ENCODE measurements at regions not wholly inside any gene's neighbourhood (a gene's known extent, or its start where the extent isn't known, plus 50 kb on each side); places are given as distances from the start of the nearest gene placed in this dataset.
"Not testable (repeated sequence)": the region's sequence is repeated elsewhere in the genome, so short reads cannot be mapped to it uniquely, and the experiment has no call there.

DNA sequence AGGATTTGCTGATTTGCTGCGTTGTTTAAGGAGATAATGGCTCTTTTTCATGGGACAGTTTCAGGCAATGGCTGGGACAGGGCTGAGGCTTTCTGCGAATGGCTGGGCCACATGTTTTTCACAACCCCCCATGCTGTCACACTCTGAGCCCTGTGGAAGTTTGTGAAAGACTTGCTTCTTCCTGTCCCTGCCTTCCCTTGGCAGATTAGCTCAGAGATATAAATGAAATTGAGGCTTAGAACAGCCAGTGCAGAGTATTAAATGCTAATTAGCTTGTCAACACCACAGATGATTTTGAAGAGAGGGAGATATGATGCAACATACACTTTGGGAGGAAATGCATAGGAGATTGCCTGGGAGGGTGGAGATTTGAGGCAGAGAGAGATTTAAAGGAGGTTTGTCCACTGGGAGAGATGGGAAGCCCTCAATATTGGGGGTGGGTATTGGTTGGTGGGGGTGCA is 232.0 kb downstream of the SH2D4B start:
- Mint-ChIP-seq H3K36me3 (ENCODE audit: low read depth) (no peaks in the 10 kb centered on the region), H3K4me3 (no peak overlapping the region), H3K4me1 (ENCODE audit: low read depth) (no peaks in the 10 kb centered on the region), H3K9me3 (no peaks in the 10 kb centered on the region), H3K27me3 (ENCODE audit: low read depth) (no peaks in the 10 kb centered on the region), H3K27ac (no peak overlapping the region)
- DNase-seq (ENCODE audit: low spot score), result no peak

DNA sequence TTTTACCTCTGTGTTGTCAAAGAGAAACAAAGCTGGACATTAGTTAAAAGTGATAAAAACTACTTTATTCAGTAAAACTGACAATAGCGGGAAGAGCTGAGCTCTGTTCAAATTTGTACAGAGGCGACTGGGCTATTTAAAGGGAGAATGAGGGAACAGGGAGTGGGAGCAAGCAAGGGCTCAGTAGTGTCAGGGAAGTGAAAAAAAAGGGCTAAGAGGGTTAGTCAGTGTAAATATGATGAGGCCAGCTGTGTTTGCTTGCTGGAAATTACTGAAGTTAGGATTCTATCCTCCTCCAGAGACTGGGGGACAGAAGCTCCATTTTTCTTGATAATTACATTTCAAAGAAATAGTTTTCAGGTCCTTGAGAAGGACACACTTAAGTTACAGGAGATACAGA is 232.5 kb downstream of the SH2D4B start:
- Mint-ChIP-seq H3K27ac (no peak overlapping the region), H3K27me3 (ENCODE audit: low read depth) (no peaks in the 10 kb centered on the region), H3K9me3 (no peaks in the 10 kb centered on the region), H3K4me3 (no peak overlapping the region), H3K4me1 (ENCODE audit: low read depth) (no peaks in the 10 kb centered on the region), H3K36me3 (ENCODE audit: low read depth) (no peaks in the 10 kb centered on the region)
- no peak for DNase-seq (ENCODE audit: low spot score)

DNA sequence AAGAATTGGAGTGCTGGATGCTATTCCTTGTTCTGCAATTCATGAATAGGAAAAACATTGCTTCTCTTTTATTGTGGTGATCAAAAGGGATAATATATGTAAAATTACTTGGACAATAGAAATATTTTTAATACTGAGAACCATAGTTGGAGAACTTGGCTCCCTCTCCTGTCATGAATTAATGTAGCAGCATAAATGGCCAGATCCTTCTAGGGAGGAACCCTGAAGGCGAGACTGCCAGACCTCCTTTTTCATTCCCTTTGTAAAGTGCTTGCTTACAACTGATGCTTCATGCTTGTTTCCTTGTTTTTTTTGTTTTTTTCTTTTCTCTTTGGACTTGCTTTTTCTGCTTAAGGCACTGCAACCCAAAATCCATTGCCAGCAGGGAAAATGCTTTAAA is 233.6 kb downstream of the SH2D4B start:
- H3K4me1 Mint-ChIP-seq (ENCODE audit: low read depth), result no peaks in the 10 kb centered on the region
- H3K9me3 Mint-ChIP-seq, result no peaks in the 10 kb centered on the region
- DNase-seq (ENCODE audit: low spot score), result no peak
- no peak overlapping the region for H3K4me3 Mint-ChIP-seq
- H3K36me3 Mint-ChIP-seq (ENCODE audit: low read depth), result no peaks in the 10 kb centered on the region
- H3K27ac Mint-ChIP-seq, result no peak overlapping the region
- H3K27me3 Mint-ChIP-seq (ENCODE audit: low read depth), result no peaks in the 10 kb centered on the region

DNA sequence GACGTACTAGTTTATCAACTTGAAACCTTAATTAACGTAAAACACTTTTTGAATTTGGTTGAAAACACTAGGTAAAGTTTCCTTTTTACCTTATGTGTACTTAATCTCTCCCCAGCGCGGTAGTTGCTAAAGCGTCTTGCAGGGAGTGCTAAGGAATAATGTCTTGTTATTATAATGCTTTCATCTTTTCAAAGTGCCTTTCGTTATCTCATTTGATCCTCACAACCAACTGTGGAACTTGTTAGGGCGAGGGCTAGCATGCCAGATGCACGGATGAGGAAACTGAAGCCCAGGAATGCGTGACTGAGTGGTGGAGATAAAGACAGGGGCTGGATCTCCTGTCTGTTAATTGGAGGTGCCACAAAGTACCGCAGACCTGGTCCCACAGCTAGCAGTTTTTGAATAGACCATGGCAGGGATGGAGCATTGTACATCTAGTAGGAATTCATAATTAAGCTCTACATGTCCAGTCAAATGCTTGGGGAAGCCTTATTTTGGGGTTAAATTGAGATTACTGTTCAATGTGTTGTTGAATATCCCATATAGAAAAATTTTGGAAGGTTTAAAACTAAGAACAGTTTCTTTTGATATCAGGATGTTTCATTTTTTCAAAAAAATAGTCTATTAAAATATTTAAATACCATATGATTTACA is 234.3 kb downstream of the SH2D4B start:
- no peaks in the 10 kb centered on the region for H3K36me3 Mint-ChIP-seq (ENCODE audit: low read depth)
- no peak overlapping the region for H3K4me3 Mint-ChIP-seq
- H3K27ac Mint-ChIP-seq, result no peak overlapping the region
- no peaks in the 10 kb centered on the region for H3K9me3 Mint-ChIP-seq
- no peaks in the 10 kb centered on the region for H3K27me3 Mint-ChIP-seq (ENCODE audit: low read depth)
- H3K4me1 Mint-ChIP-seq (ENCODE audit: low read depth), result no peaks in the 10 kb centered on the region
- DNase-seq (ENCODE audit: low spot score), result no peak

DNA sequence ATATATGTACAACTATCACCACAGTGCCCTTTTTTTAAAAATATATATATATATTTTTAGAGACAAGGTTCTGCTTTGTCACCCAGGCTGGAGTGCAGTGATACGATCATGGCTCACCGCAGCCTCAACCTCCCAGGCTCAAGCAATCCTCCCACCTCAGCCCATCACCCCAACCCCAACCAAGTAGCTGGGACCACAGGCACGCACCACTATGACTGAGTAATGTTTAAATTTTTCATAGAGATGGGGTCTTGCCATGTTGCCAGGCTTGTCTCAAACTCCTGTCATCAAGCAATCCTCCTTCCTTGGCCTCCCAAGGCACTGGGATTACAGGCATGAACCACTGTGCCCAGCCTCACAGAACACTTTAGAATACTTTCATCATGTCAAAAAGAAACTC is 234.9 kb downstream of the SH2D4B start:
- no peak for DNase-seq (ENCODE audit: low spot score)
- H3K27ac Mint-ChIP-seq, result no peak overlapping the region
- H3K27me3 Mint-ChIP-seq (ENCODE audit: low read depth), result no peaks in the 10 kb centered on the region
- H3K36me3 Mint-ChIP-seq (ENCODE audit: low read depth), result no peaks in the 10 kb centered on the region
- no peaks in the 10 kb centered on the region for H3K9me3 Mint-ChIP-seq
- no peaks in the 10 kb centered on the region for H3K4me1 Mint-ChIP-seq (ENCODE audit: low read depth)
- no peak overlapping the region for H3K4me3 Mint-ChIP-seq

DNA sequence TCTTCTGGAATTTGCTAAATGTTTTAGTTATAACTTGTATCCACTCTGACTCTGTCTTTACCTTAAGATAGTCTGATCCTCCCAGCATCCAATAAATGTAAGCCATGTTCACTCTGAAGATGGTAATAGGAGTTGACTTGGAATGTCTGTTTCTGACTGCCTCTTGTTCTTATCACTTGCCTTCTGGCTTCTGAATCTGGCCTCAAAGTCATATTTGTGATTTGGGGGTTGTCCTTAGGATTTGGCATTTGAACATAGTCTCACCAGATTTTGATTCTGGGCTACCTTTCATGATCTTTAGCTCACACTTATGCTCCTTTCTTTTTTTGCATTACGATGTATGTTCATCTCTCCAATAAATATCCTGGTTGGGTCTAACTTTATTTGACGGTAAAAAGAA is 247.0 kb downstream of the SH2D4B start:
- Mint-ChIP-seq H3K27me3 (ENCODE audit: low read depth) (no peaks in the 10 kb centered on the region), H3K27ac (no peak overlapping the region), H3K36me3 (ENCODE audit: low read depth) (no peaks in the 10 kb centered on the region), H3K9me3 (no peaks in the 10 kb centered on the region), H3K4me3 (no peak overlapping the region), H3K4me1 (ENCODE audit: low read depth) (no peaks in the 10 kb centered on the region)
- DNase-seq (ENCODE audit: low spot score), result no peak

DNA sequence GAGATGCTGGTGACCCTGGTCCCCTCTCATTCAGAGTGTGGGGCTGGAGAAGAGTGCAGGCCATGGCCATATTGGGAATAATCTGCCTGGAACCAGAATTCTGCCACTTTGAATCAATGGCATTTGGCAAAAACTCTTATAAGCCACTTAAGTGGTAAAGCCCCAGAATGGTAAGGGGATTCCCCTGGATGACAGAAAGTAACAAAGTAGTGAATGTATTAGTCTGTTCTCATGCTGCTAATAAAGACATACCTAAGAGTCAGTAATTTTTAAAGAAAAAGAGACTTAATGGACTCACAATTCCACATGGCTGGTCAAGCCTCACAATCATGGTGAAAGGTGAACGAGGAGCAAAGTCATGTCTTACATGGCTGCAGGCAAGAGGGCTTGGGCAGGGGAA is 248.6 kb downstream of the SH2D4B start:
- Mint-ChIP-seq H3K27ac (no peak overlapping the region), H3K4me3 (no peak overlapping the region), H3K9me3 (no peaks in the 10 kb centered on the region), H3K27me3 (ENCODE audit: low read depth) (no peaks in the 10 kb centered on the region), H3K36me3 (ENCODE audit: low read depth) (no peaks in the 10 kb centered on the region), H3K4me1 (ENCODE audit: low read depth) (no peaks in the 10 kb centered on the region)
- DNase-seq (ENCODE audit: low spot score), result no peak

DNA sequence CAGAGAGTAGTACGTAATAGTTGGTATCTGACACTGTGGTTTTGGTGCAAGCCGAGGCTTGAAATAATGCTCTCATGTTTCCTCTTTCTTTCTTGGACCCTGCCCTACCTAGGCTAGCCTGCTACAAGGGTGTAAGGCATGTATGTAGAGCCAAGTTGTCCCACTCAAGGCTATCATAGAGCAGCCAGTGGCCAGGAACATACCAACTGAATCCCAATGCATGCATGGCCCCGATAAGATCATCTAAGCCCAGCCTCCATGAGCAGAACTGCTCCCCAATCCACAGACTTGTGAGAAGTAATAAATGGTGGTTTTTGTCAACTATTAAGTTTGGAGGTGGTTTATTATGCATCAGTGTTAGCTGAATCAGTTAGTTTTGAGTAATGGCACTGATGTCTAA is 250.2 kb downstream of the SH2D4B start:
- Mint-ChIP-seq H3K4me1 (ENCODE audit: low read depth) (no peaks in the 10 kb centered on the region), H3K4me3 (no peak overlapping the region), H3K36me3 (ENCODE audit: low read depth) (no peaks in the 10 kb centered on the region), H3K27ac (no peak overlapping the region), H3K9me3 (no peaks in the 10 kb centered on the region), H3K27me3 (ENCODE audit: low read depth) (no peaks in the 10 kb centered on the region)
- no peak for DNase-seq (ENCODE audit: low spot score)

DNA sequence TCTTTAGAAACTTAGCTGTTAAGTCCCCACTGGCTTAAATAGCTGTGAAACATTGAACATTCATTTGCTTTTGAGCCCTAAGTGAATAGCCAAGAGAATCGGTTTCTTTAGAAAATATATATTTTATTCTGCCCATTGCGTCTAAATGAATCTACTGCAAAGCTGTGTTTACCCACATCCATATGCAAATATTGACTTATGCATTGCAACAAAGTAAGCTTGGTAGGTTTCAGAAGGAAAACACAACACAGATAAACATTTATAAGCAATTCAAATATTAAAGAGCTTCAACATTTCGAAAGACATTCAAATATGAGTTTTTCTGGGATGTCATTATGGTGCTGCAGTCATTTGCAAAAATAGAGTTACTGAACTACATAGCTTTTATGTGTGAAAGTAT is 257.3 kb downstream of the SH2D4B start:
- Mint-ChIP-seq H3K36me3 (ENCODE audit: low read depth) (no peaks in the 10 kb centered on the region), H3K4me1 (ENCODE audit: low read depth) (no peaks in the 10 kb centered on the region), H3K27me3 (ENCODE audit: low read depth) (no peaks in the 10 kb centered on the region), H3K9me3 (no peaks in the 10 kb centered on the region), H3K4me3 (no peak overlapping the region), H3K27ac (no peak overlapping the region)
- no peak for DNase-seq (ENCODE audit: low spot score)

DNA sequence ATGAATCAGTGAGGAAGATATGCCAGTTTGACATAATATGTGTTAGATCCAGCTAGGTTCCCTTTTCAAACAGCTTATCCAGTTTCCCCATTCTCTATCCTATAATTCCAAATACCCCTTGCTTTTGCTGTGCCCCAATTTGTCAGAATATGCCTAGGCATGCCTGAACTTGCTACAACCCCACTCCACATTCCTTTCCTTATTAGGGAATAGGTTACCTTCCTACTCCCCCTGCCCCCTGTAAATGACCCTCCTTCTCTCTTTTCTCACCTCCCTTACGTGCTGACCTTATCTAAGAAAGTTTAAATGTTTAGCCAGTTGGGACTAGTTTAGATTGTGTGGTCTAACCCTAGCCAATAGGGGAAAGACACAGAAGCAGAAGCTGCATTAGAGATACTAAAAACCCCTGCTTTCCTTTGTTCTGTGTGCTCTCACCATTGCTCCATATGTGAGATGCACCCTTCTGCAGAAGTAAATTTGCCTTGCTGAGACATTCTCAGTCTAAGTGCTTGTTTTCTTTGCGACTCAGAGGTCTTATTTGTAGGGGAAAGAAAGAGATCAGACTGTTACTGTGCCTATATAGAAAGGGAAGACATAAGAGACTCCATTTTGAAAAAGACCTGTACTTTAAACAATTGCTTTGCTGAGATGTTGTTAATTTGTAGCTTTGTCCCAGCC is 267.8 kb downstream of the SH2D4B start:
- no peak for DNase-seq (ENCODE audit: low spot score)
- Mint-ChIP-seq H3K9me3 (no peaks in the 10 kb centered on the region), H3K27me3 (ENCODE audit: low read depth) (no peaks in the 10 kb centered on the region), H3K27ac (no peak overlapping the region), H3K36me3 (ENCODE audit: low read depth) (no peaks in the 10 kb centered on the region), H3K4me1 (ENCODE audit: low read depth) (no peaks in the 10 kb centered on the region), H3K4me3 (no peak overlapping the region)

DNA sequence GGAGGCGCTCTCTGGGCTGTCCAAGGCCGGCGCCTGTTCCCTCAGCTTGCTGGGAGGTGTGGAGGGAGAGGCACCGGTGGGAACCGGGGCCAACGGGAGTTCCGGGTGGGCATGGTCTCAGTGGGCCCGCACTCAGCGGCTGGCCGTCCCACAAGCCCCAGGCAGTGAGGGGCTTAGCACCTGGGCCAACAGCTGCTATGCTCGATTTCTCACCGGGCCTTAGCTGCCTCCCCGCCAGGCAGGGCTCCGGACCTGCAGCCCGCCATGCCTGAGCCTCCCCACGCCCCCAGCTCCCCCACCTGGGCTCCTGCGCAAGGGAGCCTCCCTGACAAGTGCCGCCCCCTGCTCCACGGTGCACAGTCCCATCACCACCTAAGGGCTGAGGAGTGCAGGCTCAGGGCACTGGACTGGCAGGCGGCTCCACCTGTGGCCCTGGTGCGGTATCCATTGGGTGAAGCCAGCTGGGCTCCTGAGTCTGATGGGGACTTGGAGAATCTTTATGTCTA is 276.5 kb downstream of the SH2D4B start:
- peaks cover 16% of the 10 kb centered on the region for H3K9me3 Mint-ChIP-seq
- DNase-seq (ENCODE audit: low spot score), result no peak
- H3K27me3 Mint-ChIP-seq (ENCODE audit: low read depth), result no peaks in the 10 kb centered on the region
- H3K4me1 Mint-ChIP-seq (ENCODE audit: low read depth), result no peaks in the 10 kb centered on the region
- no peak overlapping the region for H3K4me3 Mint-ChIP-seq
- H3K27ac Mint-ChIP-seq, result no peak overlapping the region
- H3K36me3 Mint-ChIP-seq (ENCODE audit: low read depth), result no peaks in the 10 kb centered on the region

DNA sequence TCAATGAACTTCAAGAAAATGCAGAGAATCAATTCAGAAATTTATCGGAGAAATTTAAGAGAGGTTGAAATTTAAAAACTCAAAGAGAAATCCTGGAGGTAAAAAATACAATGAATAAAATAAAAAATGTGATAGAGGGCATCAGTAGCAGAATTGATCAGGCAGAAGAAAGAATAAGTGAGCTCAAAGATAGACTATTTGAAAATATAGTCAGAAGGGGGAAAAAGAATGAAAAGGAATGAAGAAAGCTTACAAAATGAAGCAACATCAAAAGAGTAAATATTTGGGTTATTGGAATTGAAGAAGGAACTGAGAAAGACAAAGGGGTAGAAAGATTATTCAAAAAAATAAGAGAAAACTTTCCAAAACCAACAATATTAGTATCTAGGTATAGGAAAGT is 291.4 kb downstream of the SH2D4B start:
- Mint-ChIP-seq H3K4me3 (no peak overlapping the region), H3K27ac (no peak overlapping the region), H3K9me3 (peaks cover 13% of the 10 kb centered on the region), H3K4me1 (ENCODE audit: low read depth) (no peaks in the 10 kb centered on the region), H3K27me3 (ENCODE audit: low read depth) (no peaks in the 10 kb centered on the region), H3K36me3 (ENCODE audit: low read depth) (no peaks in the 10 kb centered on the region)
- no peak for DNase-seq (ENCODE audit: low spot score)

DNA sequence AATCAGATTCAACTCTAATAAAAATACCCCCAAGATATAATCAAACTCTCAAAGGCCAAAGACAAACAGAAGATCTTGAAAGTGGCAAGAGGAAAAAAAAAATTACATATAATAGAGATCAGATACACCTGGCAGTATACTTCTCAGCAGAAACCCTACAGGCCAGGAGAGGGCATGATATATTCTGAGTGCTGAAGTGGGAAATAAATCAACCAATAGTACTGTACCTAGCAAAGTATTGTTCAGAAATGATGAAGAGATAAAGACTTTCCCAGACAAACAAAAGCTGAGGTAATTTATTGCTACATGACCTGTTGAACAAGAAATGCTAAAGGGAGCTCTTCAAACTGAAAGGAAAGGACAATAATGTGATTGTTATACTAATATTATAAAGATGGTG is 291.9 kb downstream of the SH2D4B start:
- H3K27ac Mint-ChIP-seq, result no peak overlapping the region
- no peaks in the 10 kb centered on the region for H3K4me1 Mint-ChIP-seq (ENCODE audit: low read depth)
- peaks cover 13% of the 10 kb centered on the region for H3K9me3 Mint-ChIP-seq
- H3K36me3 Mint-ChIP-seq (ENCODE audit: low read depth), result no peaks in the 10 kb centered on the region
- H3K4me3 Mint-ChIP-seq, result no peak overlapping the region
- no peak for DNase-seq (ENCODE audit: low spot score)
- H3K27me3 Mint-ChIP-seq (ENCODE audit: low read depth), result no peaks in the 10 kb centered on the region

DNA sequence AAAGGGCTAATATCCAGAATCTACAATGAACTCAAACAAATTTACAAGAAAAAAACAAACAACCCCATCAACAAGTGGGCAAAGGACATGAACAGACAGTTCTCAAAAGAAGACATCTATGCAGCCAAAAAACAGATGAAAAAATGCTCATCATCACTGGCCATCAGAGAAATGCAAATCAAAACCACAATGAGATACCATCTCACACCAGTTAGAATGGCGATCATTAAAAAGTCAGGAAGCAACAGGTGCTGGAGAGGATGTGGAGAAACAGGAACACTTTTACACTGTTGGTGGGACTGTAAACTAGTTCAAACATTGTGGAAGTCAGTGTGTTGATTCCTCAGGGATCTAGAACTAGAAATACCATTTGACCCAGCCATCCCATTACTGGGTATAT is 295.0 kb downstream of the SH2D4B start:
- H3K9me3 Mint-ChIP-seq, result peaks cover 13% of the 10 kb centered on the region
- not testable (repeated sequence) for DNase-seq (ENCODE audit: low spot score); H3K27me3 Mint-ChIP-seq (ENCODE audit: low read depth); H3K4me1 Mint-ChIP-seq (ENCODE audit: low read depth); H3K36me3 Mint-ChIP-seq (ENCODE audit: low read depth); H3K27ac Mint-ChIP-seq; H3K4me3 Mint-ChIP-seq

Data from T-helper 2 cell treated with Interferon-gamma antibody and Interleukin-4, amounts not matched to agents 5 μg/mL and 100 μg/mL, for 36 hours (primary cell).